HepG2 (cell line): ENCODE measurements at regions not wholly inside any gene's neighbourhood (a gene's known extent, or its start where the extent isn't known, plus 50 kb on each side); places are given as distances from the start of the nearest gene placed in this dataset.

Experiments used
- ATAC-seq: fragments of 200-7000 bp; cut with Tn5 transposase; 3 replicates; pipeline ENCODE4 v1.9.1; 2020; ENCODE audit warnings: mild to moderate bottlenecking, moderate library complexity
- BruUV-seq: library from RNA; stranded (reverse); fragments of 400-500 nt; replicated peaks from 2 replicates; lab custom pipeline; 2021; lab: Mats Ljungman, UMichigan
- CTCF ChIA-PET: fragments of 300-600 bp; formaldehyde crosslinking; extraction: SDS; loops from one replicate; lab custom pipeline; 2021; ENCODE audit warnings: low total read pairs, inconsistent platforms, low intra/inter-chr PET ratio; lab: Yijun Ruan, JAX
- POLR2A ChIA-PET: fragments of 350-600 bp; sonication (Branson Sonifier 250); formaldehyde crosslinking; loops from one replicate; lab custom pipeline; 2020; ENCODE audit warnings: antibody characterized with exemption, inconsistent platforms; lab: Yijun Ruan, JAX
- DNase-seq: peaks from one replicate; pipeline ENCODE4 v3.0.0-alpha.2; 2015; ENCODE audit warnings: low spot score
- FAIRE-seq: peaks from 3 replicates; lab custom pipeline; 2011; peaks lifted over from hg19 to GRCh38; lab: Jason Lieb, UNC
- H2AFZ ChIP-seq: one replicate; pipeline ENCODE4 v1.6.1; 2011; ENCODE audit warnings: low read length, inconsistent platforms
- H3K27ac ChIP-seq: fragments of 300-600 bp; 3 replicates; pipeline ENCODE4 v1.8.0; 2011; ENCODE audit warnings: mixed run types, mild to moderate bottlenecking, mixed read lengths, low read length, inconsistent platforms; ENCODE audit not compliant: insufficient read depth; ENCODE audit errors: extremely low read length
- H3K27me3 ChIP-seq, 2 experiments: fragments of 200-600 bp in 1 of 2; 2 replicates in 1 of 2; 3 replicates in 1 of 2; pipeline versions ENCODE4 v1.6.0 to v1.8.0; 2011; ENCODE audit warnings: low read length in 2 of 2, mild to moderate bottlenecking in 2 of 2, moderate library complexity in 2 of 2, inconsistent platforms in 1 of 2; ENCODE audit not compliant: insufficient read depth in 2 of 2, control insufficient read depth in 1 of 2
- H3K36me3 ChIP-seq, 2 experiments: fragments of 200-600 bp in 1 of 2; replicated peaks in 1 of 2; 2 replicates in 1 of 2; 3 replicates in 1 of 2; pipeline versions ENCODE4 v1.5.1 to v1.8.0; 2011; ENCODE audit warnings: low read length in 2 of 2, inconsistent platforms in 1 of 2; ENCODE audit not compliant: insufficient read depth in 2 of 2, control insufficient read depth in 1 of 2
- H3K4me1 ChIP-seq: 2 replicates; pipeline ENCODE4 v1.5.1; 2012; ENCODE audit warnings: low read length, inconsistent platforms; ENCODE audit not compliant: insufficient read depth
- H3K4me2 ChIP-seq: 2 replicates; pipeline ENCODE4 v1.6.0; 2011; ENCODE audit warnings: low read depth, low read length, inconsistent platforms
- H3K4me3 ChIP-seq, 3 experiments: fragments of 200-600 bp in 1 of 3; sonication (generic), shearing (Covaris generic) in 1 of 3; replicated peaks in 1 of 3; 2 replicates each; pipeline ENCODE4 v1.5.1; 2011 to 2016; ENCODE audit warnings: low read length in 3 of 3, inconsistent platforms in 2 of 3, low read depth in 2 of 3, mild to moderate bottlenecking in 2 of 3, control low read depth in 1 of 3, mixed read lengths in 1 of 3; ENCODE audit not compliant: insufficient read depth in 1 of 3
- H3K79me2 ChIP-seq: one replicate; pipeline ENCODE4 v1.6.1; 2011; ENCODE audit warnings: low read length, inconsistent platforms; ENCODE audit not compliant: insufficient read depth
- H3K9ac ChIP-seq: 2 replicates; pipeline ENCODE4 v1.6.0; 2011; ENCODE audit warnings: mild to moderate bottlenecking, low read depth, low read length, inconsistent platforms; ENCODE audit not compliant: insufficient read depth
- H3K9me3 ChIP-seq: 2 replicates; pipeline ENCODE4 v1.5.1; 2012; ENCODE audit warnings: mild to moderate bottlenecking, low read length
- H4K20me1 ChIP-seq: 2 replicates; pipeline ENCODE4 v1.6.0; 2011; ENCODE audit warnings: inconsistent platforms, mild to moderate bottlenecking, low read length, moderate library complexity; ENCODE audit not compliant: insufficient read depth
- AKAP8 ChIP-seq: sonication (generic); formaldehyde crosslinking; IDR thresholded peaks from 2 replicates; pipeline ENCODE4 v1.5.1; 2020; ENCODE audit warnings: mild to moderate bottlenecking, missing genetic modification reagents
- FOXA1 ChIP-seq, 2 experiments: fragments of 450-650 bp in 1 of 2; sonication (generic) in 1 of 2; formaldehyde crosslinking in 1 of 2; IDR thresholded peaks; 2 replicates each; pipeline versions ENCODE4 v1.4.0 to v1.6.1; 2016 to 2020; ENCODE audit warnings: missing genetic modification reagents in 1 of 2
- HMG20A ChIP-seq: IDR thresholded peaks from 2 replicates; pipeline ENCODE4 v1.6.1; 2016; ENCODE audit warnings: borderline replicate concordance
- HOXA5 ChIP-seq: sonication (generic); formaldehyde crosslinking; IDR thresholded peaks from 2 replicates; pipeline ENCODE4 v1.4.0; 2020; ENCODE audit warnings: missing genetic modification reagents
- MYNN ChIP-seq: sonication (generic); formaldehyde crosslinking; IDR thresholded peaks from 2 replicates; pipeline ENCODE4 v1.4.0; 2020; ENCODE audit warnings: mild to moderate bottlenecking, low read depth, missing genetic modification reagents
- NCOA2 ChIP-seq: sonication (generic); formaldehyde crosslinking; IDR thresholded peaks from 2 replicates; pipeline ENCODE4 v1.8.0; 2022; ENCODE audit warnings: inconsistent platforms
- ZFP36 ChIP-seq: fragments of 150-350 bp; IDR thresholded peaks from 2 replicates; pipeline ENCODE4 v1.6.1; 2018; ENCODE audit warnings: borderline replicate concordance, low read length, low read depth; ENCODE audit not compliant: partially characterized antibody
- ZMYM3 ChIP-seq: sonication (generic); formaldehyde crosslinking; IDR thresholded peaks from 2 replicates; pipeline ENCODE4 v1.5.1; 2020; ENCODE audit warnings: mild to moderate bottlenecking, missing genetic modification reagents
- ZNF101 ChIP-seq: sonication (generic); formaldehyde crosslinking; IDR thresholded peaks from 2 replicates; pipeline ENCODE4 v1.4.0; 2020; ENCODE audit warnings: mild to moderate bottlenecking, low read depth, missing genetic modification reagents, borderline replicate concordance
- ZNF143 ChIP-seq: sonication (generic); formaldehyde crosslinking; IDR thresholded peaks from 2 replicates; pipeline ENCODE4 v1.4.0; 2020; ENCODE audit warnings: missing genetic modification reagents
- ZNF256 ChIP-seq: sonication (generic); formaldehyde crosslinking; conservative IDR thresholded peaks from 2 replicates; pipeline ENCODE4 v1.4.0; 2020; ENCODE audit warnings: missing genetic modification reagents
- WGBS: methylation state at CpG from one replicate; pipeline ENCODE4 v1.1.6; 2017; ENCODE audit warnings: low lambda C conversion rate; 5-methylcytosine and 5-hydroxymethylcytosine counted together
- in situ Hi-C: cut with HindIII; loops from 2 replicates; pipeline ENCODE4 v1.10.0; 2017; ENCODE audit warnings: low pct_unique_long_range_greater_than_20kb; ENCODE audit not compliant: extremely low pct_ligation_motif_present
- intact Hi-C: fragments of 100-400 bp; cut with micrococcal nuclease; formaldehyde crosslinking; loops from one replicate; pipeline ENCODE4 v1.10.0; 2022; ENCODE audit not compliant: unreplicated experiment
- TF ChIP-seq, protein P1 (sequence below): fragments of 450-650 bp; IDR thresholded peaks from 2 replicates; pipeline ENCODE4 v1.6.1; 2016
- TF ChIP-seq, protein P2 (sequence below): sonication (generic); formaldehyde crosslinking; IDR thresholded peaks from 2 replicates; pipeline ENCODE4 v1.8.0; 2022; ENCODE audit warnings: mild to moderate bottlenecking, missing genetic modification reagents, moderate library complexity
- TF ChIP-seq, protein P3 (sequence below): sonication (generic); formaldehyde crosslinking; IDR thresholded peaks from 2 replicates; pipeline ENCODE4 v1.4.0; 2020; ENCODE audit warnings: mild to moderate bottlenecking, missing genetic modification reagents
- TF ChIP-seq, protein P4 (sequence below): sonication (generic); formaldehyde crosslinking; IDR thresholded peaks from 2 replicates; pipeline ENCODE4 v1.5.0; 2020; ENCODE audit warnings: missing genetic modification reagents

GRCh38 chr2:64325852-64326577, 127.9 kb upstream of the LGALSL start:
- Histone ChIP-seq H3K27me3 (peaks cover 2 to 44% of the 10 kb centered on the region in 2 experiments; a peak in 3 of 5 replicates), H3K4me3 (no peak overlapping the region), H3K4me1 (no peaks in the 10 kb centered on the region), H3K36me3 (no peaks in the 10 kb centered on the region), H3K79me2 (no peaks in the 10 kb centered on the region), H3K27ac (no peak overlapping the region), H3K9ac (no peak overlapping the region), H3K4me2 (no peak overlapping the region), H4K20me1 (no peaks in the 10 kb centered on the region), H2AFZ (no peak overlapping the region), H3K9me3 (no peaks in the 10 kb centered on the region)
- intact Hi-C loops (no loop called here), in situ Hi-C loops (loop anchor here (5.0 kb wide), 1 partner anchor 279 kb away; no protein-coding TSS in a partner anchor)
- TF ChIP-seq, protein P1, sequence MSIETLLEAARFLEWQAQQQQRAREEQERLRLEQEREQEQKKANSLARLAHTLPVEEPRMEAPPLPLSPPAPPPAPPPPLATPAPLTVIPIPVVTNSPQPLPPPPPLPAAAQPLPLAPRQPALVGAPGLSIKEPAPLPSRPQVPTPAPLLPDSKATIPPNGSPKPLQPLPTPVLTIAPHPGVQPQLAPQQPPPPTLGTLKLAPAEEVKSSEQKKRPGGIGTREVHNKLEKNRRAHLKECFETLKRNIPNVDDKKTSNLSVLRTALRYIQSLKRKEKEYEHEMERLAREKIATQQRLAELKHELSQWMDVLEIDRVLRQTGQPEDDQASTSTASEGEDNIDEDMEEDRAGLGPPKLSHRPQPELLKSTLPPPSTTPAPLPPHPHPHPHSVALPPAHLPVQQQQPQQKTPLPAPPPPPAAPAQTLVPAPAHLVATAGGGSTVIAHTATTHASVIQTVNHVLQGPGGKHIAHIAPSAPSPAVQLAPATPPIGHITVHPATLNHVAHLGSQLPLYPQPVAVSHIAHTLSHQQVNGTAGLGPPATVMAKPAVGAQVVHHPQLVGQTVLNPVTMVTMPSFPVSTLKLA = peak; percentile 77
- TF ChIP-seq ZNF101 (CRISPR knock-in tag) = no peak
- ATAC-seq (no peak), FAIRE-seq (no peak), DNase-seq (no peak)
- WGBS = 29% methylated on average over 8 of the region's 8 CpGs
- CTCF ChIA-PET = no interaction called here
- POLR2A ChIA-PET = no interaction called here
- BruUV-seq = no TSS peak

- ATAC-seq = no peak
- H3K4me2 ChIP-seq = no peak overlapping the region
- no peaks in the 10 kb centered on the region for H4K20me1 ChIP-seq
- FAIRE-seq = no peak
- in situ Hi-C loops = loop anchor here (5.0 kb wide), 1 partner anchor 279 kb away; no protein-coding TSS in a partner anchor
- H3K4me1 ChIP-seq = no peaks in the 10 kb centered on the region
- H3K79me2 ChIP-seq = no peaks in the 10 kb centered on the region
- H3K27ac ChIP-seq = no peak overlapping the region
- H3K9me3 ChIP-seq = no peaks in the 10 kb centered on the region
- no peak overlapping the region for H3K9ac ChIP-seq
- H3K4me3 ChIP-seq = no peak overlapping the region
- no peak overlapping the region for H2AFZ ChIP-seq
- no peak for DNase-seq
- 69% methylated on average over 14 of the region's 14 CpGs for WGBS
- ChIA-PET POLR2A (no interaction called here), CTCF (no interaction called here)
- H3K27me3 ChIP-seq = peaks cover 2 to 44% of the 10 kb centered on the region in 2 experiments; a peak in 3 of 5 replicates
- no TSS peak for BruUV-seq
- intact Hi-C loops = no loop called here
- no peaks in the 10 kb centered on the region for H3K36me3 ChIP-seq
- TF ChIP-seq, protein P2, sequence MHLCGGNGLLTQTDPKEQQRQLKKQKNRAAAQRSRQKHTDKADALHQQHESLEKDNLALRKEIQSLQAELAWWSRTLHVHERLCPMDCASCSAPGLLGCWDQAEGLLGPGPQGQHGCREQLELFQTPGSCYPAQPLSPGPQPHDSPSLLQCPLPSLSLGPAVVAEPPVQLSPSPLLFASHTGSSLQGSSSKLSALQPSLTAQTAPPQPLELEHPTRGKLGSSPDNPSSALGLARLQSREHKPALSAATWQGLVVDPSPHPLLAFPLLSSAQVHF (CRISPR knock-in tag) = no peak
- TF ChIP-seq, protein P3, sequence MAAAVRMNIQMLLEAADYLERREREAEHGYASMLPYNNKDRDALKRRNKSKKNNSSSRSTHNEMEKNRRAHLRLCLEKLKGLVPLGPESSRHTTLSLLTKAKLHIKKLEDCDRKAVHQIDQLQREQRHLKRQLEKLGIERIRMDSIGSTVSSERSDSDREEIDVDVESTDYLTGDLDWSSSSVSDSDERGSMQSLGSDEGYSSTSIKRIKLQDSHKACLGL (CRISPR knock-in tag) = no peak
- TF ChIP-seq ZMYM3 (CRISPR knock-in tag) (no peak), ZNF143 (CRISPR knock-in tag) (no peak), NCOA2 (CRISPR knock-in tag) (no peak), HMG20A (no peak), ZFP36 (no peak), HOXA5 (no peak), MYNN (CRISPR knock-in tag) (no peak), FOXA1 (IDR thresholded peaks at IDR 0.05) (no peak), FOXA1 (CRISPR knock-in tag; IDR thresholded peaks at IDR 0.05) (no peak), ZNF256 (CRISPR knock-in tag) (no peak), AKAP8 (no peak)
- TF ChIP-seq, protein P4, sequence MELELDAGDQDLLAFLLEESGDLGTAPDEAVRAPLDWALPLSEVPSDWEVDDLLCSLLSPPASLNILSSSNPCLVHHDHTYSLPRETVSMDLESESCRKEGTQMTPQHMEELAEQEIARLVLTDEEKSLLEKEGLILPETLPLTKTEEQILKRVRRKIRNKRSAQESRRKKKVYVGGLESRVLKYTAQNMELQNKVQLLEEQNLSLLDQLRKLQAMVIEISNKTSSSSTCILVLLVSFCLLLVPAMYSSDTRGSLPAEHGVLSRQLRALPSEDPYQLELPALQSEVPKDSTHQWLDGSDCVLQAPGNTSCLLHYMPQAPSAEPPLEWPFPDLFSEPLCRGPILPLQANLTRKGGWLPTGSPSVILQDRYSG (CRISPR knock-in tag) = no peak
Measured at GRCh38 chr2:64326578-64327050, 127.3 kb upstream of the LGALSL start.
